NCI-H345 (cell line): ENCODE measurements at regions not wholly inside any gene's neighbourhood (a gene's known extent, or its start where the extent isn't known, plus 50 kb on each side); places are given as distances from the start of the nearest gene placed in this dataset.

ENCODE experiments used
- DNase-seq: peaks from one replicate; lab custom pipeline; 2025; lab: John Stamatoyannopoulos, UW

GRCh38 chr3:167188592-167188991 lies 191.5 kb downstream of the ZBBX start:
- DNase-seq: no peak

DNA sequence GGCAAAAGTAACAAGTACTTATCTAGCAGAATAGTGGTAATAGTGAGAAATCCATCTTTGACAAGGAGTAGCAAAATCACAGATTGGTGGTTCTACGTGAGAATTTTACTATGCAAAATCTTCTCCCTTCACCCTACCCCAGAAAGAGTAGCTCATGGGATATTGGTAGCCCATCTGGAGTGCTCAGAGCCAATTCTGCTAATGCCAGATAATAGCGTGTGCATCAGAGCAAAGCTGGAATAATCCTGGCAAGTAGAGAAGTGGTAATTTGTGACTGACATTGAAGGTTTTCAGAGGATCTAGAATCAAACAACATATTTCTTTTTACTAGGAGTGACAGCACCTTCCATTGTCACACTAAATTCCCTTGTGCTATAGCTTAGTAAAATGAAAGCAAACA lies 192.9 kb downstream of the ZBBX start:
- no peak for DNase-seq

GRCh38 chr3:167184511-167184910 lies 195.6 kb downstream of the ZBBX start:
- no peak for DNase-seq

DNA sequence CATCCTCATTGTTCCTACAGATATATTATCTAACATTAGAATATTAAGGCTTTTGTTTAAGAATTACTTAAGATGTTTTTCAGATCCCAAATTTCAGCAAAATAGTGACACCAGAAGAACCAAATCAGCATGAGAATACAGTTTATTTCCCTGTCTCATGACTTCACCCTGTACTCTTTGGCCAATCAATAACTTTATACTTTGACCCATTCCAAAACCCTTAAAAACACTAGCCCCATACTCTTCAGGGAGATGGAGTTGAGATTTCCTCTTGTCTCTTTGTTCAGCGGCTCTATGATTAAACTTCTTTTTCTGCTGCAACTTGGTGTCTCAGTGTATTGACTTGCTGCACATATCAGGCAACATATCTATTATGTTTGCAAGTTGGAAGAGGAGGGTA lies 207.7 kb downstream of the ZBBX start:
- no peak for DNase-seq

DNA sequence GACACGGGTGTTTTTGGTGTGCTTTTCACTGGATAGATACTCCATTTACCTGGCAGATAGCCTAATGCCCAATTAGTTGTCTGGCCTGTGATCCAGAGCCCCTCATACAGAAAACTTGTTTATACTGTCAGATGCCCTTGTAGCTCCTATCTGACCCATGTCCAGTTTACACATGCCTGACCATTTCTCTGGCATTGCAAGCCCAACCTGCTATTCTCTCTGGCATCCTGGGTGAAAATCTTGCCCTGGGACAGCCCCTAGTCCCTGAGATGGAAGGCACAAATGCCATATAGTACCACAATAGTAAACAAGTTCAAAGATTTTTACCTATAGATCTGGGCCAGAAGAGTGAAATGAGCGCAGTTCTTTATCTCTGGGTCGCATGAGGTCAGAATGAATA lies 212.6 kb downstream of the ZBBX start:
- DNase-seq: no peak

DNA sequence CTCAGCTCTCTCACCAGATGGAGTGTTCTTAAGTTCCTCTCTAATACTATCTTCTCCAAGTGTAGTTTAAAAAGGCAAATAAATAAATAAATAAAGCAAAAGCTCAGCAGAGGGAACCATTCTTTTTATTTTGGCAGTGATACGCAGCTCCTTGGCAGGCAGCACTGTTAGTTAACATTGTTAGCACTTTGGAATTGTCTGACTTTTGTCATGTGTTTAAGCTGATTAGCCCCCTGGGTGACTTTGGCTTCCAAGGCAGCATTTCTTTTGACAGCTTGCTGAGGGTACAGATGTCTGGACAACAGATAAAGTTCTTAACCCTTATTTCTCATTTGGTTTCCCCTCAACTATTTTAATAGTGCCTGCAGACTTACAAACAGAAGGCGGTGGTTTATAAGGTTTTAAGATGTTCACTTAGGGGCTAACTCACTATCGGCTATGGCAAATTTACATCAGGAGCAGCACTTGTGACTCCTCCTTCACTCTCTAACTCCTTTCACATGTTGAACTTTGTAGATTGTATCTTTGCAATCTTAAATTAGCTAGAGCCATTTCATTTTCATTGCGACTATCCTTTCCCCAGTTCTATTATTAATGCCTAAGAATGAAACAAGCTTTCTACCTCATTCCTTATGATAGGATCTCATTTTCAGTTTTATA lies 213.4 kb downstream of the ZBBX start:
- no peak for DNase-seq

DNA sequence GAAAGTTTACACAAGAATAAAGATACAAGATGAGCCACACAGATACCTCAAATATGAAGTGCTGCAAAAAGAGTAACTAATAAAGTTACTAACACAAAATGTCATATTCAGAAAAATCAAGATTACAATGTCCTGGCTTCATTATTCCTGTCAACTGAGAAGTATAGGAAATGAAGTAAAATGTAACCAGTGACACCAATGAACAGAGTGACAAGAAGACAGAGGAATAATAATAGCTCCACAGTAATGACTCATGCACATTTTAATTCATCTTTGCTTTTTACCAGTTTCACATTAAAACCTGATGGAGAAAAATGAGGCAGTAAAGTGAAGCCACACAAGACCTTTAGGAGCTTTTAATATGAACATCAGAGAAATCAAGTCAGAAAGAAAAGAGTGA lies 214.1 kb downstream of the ZBBX start:
- DNase-seq: no peak

- DNase-seq: no peak
Measured at GRCh38 chr3:167163580-167163979, 216.5 kb downstream of the ZBBX start.

DNA sequence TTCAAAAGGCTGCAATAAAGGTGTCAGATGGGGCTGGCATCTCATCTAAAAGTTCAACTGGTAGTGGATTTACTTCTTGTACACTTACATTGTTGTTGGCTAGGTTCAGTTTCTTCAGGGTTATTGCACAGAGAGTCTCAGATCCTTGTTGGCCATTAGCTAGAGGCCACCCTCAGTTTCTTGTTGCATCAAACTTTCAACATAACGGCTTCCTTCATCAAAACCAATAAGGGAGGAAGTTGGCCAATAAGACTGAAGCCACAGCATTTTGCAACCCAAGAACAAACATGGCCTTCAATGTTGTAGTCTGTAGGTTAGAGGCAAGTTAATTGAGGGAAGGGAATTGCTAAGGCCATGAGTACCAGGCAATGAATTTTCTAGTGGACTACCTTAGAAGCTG lies 218.0 kb downstream of the ZBBX start:
- no peak for DNase-seq

GRCh38 chr3:167160781-167161180 lies 219.3 kb downstream of the ZBBX start:
- no peak for DNase-seq

- no peak for DNase-seq
Measured at GRCh38 chr3:167151636-167152035, 228.5 kb downstream of the ZBBX start.

- DNase-seq: no peak
Measured at GRCh38 chr3:167148136-167148535, 232.0 kb downstream of the ZBBX start.

DNA sequence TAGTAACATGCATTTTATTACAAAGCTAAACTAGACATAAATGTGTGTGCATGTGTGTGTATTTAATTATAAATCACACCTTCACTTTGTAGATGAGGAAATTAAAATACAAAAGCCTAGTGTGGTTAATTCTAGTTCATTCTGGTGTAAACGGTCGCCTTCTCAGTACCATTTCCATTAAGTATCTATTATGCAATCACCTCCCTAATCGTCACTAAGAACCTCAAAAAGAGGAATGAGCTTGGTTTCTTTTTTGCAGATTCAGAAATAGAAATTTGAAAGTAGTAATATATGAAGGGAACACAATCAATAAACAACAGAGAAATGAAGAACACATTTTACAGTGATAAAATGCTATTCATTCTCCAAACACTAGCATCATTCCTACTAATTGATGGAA lies 233.2 kb downstream of the ZBBX start:
- DNase-seq: no peak

GRCh38 chr3:167125612-167126407 lies 254.3 kb downstream of the ZBBX start:
- no peak for DNase-seq

- DNase-seq: no peak
Measured at GRCh38 chr3:167120828-167121227, 259.3 kb downstream of the ZBBX start.

DNA sequence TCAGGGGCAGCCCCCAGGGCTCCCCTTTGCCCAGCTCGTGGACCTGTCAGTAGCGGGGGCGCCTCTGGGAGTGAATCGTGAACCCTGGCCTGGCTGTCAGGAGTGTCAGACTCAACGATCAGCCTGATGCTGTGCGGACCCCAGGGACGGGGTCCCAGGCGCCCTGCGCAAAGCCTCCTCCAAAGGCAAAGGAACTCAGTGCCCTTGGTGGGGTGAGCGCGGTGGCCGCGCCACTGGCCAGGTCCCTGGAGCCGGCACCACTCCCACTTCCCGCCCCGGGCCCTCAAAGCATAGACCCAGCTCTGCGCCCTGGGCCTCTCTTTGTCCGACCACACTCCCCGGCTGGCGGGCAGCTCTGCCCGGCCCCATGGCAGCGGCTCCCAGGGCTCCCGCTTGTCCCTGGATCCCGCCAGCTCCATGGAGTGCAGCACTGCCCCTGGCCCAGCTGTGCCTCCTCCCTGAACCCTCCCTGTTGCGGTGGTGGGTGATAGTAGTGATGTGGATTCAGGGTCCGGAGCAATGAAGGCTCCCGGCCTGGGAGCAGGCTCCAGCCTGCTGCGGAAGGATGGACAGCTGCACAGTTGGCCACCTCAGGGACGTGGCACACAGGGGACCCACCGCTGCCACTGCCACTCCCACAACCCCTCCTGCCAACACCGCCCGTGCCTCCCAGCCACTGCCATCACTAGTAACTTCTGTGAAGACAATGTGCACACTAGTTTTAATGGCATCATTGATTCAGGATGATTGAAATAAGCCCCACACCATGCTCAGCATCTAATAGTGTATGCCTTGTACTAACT lies 263.8 kb downstream of the ZBBX start:
- no peak for DNase-seq

- no peak for DNase-seq
Measured at GRCh38 chr3:167115331-167115934, 264.7 kb downstream of the ZBBX start.

GRCh38 chr3:167114619-167115018 lies 265.5 kb downstream of the ZBBX start:
- no peak for DNase-seq

- DNase-seq: no peak
Measured at GRCh38 chr3:167113035-167113830, 266.9 kb downstream of the ZBBX start.

- peak; percentile 60 for DNase-seq
Measured at GRCh38 chr3:167110901-167111300, 269.2 kb downstream of the ZBBX start.

DNA sequence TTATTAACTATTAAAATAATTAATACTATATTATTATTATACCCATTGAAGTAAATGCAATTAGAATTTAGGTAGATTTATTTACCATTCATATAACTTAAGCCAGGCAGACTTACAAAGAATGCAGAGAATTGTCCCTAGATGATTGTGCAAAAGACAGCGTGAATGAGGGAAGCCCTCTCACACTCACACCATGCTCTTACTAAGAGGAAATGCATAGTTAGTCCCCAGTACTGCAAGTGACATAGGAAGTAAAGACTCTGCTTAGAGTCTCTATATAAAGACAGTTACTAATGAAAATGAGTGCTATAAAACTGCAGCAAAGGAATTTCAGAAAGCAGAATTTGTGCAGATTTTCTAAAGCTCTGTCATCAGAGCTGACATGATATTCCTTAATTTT lies 270.4 kb downstream of the ZBBX start:
- no peak for DNase-seq

- no peak for DNase-seq
Measured at GRCh38 chr3:167106456-167106855, 273.6 kb downstream of the ZBBX start.
